Sigmoid colon (tissue), 6 donors: ENCODE measurements at regions not wholly inside any gene's neighbourhood (a gene's known extent, or its start where the extent isn't known, plus 50 kb on each side); places are given as distances from the start of the nearest gene placed in this dataset.

Experiments used
- DNase-seq: peaks from one replicate; pipeline ENCODE4 v3.0.0-alpha.2; 2019
- H3K27ac ChIP-seq, 4 donors: fragments of 200-600 bp; sonication (generic); one replicate each; pipeline ENCODE4 v1.5.1; 2016 to 2019; ENCODE audit warnings: mild to moderate bottlenecking in 1 of 4
- H3K27me3 ChIP-seq, 3 donors: fragments of 200-600 bp; sonication (generic); one replicate each; pipeline ENCODE4 v1.5.1; 2019; ENCODE audit warnings: mild to moderate bottlenecking in 1 of 3
- H3K36me3 ChIP-seq, 4 donors: fragments of 200-600 bp; sonication (generic); one replicate each; pipeline ENCODE4 v1.5.1; 2016 to 2019
- H3K4me1 ChIP-seq, 4 donors: fragments of 200-600 bp; sonication (generic); one replicate each; pipeline ENCODE4 v1.5.1; 2017 to 2019
- H3K4me3 ChIP-seq, 4 donors: fragments of 200-600 bp; sonication (generic); one replicate each; pipeline ENCODE4 v1.5.1; 2017 to 2019; ENCODE audit warnings: mild to moderate bottlenecking in 2 of 4, moderate library complexity in 1 of 4
- H3K9me3 ChIP-seq, 4 donors: fragments of 200-600 bp in 3 of 4; sonication (generic) in 3 of 4; one replicate each; pipeline versions ENCODE4 v1.5.1 to v1.6.1; 2013 to 2019
- EP300 ChIP-seq, 4 donors: sonication (generic); formaldehyde crosslinking; IDR thresholded peaks; one replicate each; pipeline ENCODE4 v1.6.1; 2017; ENCODE audit warnings: antibody characterized with exemption in 4 of 4
- POLR2A ChIP-seq, 2 donors: fragments of 450-650 bp; IDR thresholded peaks; one replicate each; pipeline ENCODE4 v1.6.1; 2016; ENCODE audit warnings: antibody characterized with exemption in 2 of 2, mild to moderate bottlenecking in 2 of 2, moderate library complexity in 2 of 2
- POLR2AphosphoS5 ChIP-seq, 4 donors: sonication (generic); formaldehyde crosslinking; IDR thresholded peaks; one replicate each; pipeline ENCODE4 v1.6.1; 2017; ENCODE audit warnings: antibody characterized with exemption in 4 of 4
- WGBS, 2 donors: extraction: QIAGEN DNeasy Blood & Tissue Kit; methylation state at CpG; one replicate each; pipeline ENCODE4 v1.1.7; 2013; 5-methylcytosine and 5-hydroxymethylcytosine counted together
- intact Hi-C: fragments of 100-400 bp; cut with DNase I; formaldehyde crosslinking; loops from one replicate; pipeline ENCODE4 v1.15.1; 2023
- TF ChIP-seq, protein P1 (sequence below), 4 experiments: fragments of 450-650 bp in 3 of 4; fragments of 200-600 bp in 1 of 4; IDR thresholded peaks; one replicate each; pipeline ENCODE4 v1.5.1; 2016 to 2019; ENCODE audit warnings: antibody characterized with exemption in 4 of 4, mild to moderate bottlenecking in 3 of 4, moderate library complexity in 2 of 4
- donor health status: healthy with polysubstance abuse.
- donor health status: healthy.

GRCh38 chr17:77869665-77870132 lies 88.8 kb upstream of the TNRC6C start:
- H3K27me3 ChIP-seq = no peaks in the 10 kb centered on the region
- H3K9me3 ChIP-seq = no peaks in the 10 kb centered on the region
- DNase-seq = no peak
- WGBS, 2 donors = 40 to 43% methylated on average over 10 of the region's 10 CpGs
- H3K36me3 ChIP-seq = no peaks in the 10 kb centered on the region
- H3K4me1 ChIP-seq = no peaks in the 10 kb centered on the region
- TF ChIP-seq POLR2AphosphoS5 (IDR thresholded peaks at IDR 0.05) = no peak
- H3K27ac ChIP-seq = no peak overlapping the region
- intact Hi-C loops = no loop called here
- no peak overlapping the region for H3K4me3 ChIP-seq

GRCh38 chr17:77872199-77872598 lies 86.3 kb upstream of the TNRC6C start:
- Histone ChIP-seq H3K27me3 (no peaks in the 10 kb centered on the region), H3K36me3 (no peaks in the 10 kb centered on the region), H3K27ac (no peak overlapping the region), H3K9me3 (peaks cover 0 to 6% (median 2%) of the 10 kb centered on the region in 4 donors), H3K4me3 (no peak overlapping the region), H3K4me1 (no peaks in the 10 kb centered on the region)
- TF ChIP-seq POLR2A (IDR thresholded peaks at IDR 0.05) (no peak), POLR2AphosphoS5 (IDR thresholded peaks at IDR 0.05) (no peak), EP300 (IDR thresholded peaks at IDR 0.05) (no peak)
- TF ChIP-seq, protein P1, sequence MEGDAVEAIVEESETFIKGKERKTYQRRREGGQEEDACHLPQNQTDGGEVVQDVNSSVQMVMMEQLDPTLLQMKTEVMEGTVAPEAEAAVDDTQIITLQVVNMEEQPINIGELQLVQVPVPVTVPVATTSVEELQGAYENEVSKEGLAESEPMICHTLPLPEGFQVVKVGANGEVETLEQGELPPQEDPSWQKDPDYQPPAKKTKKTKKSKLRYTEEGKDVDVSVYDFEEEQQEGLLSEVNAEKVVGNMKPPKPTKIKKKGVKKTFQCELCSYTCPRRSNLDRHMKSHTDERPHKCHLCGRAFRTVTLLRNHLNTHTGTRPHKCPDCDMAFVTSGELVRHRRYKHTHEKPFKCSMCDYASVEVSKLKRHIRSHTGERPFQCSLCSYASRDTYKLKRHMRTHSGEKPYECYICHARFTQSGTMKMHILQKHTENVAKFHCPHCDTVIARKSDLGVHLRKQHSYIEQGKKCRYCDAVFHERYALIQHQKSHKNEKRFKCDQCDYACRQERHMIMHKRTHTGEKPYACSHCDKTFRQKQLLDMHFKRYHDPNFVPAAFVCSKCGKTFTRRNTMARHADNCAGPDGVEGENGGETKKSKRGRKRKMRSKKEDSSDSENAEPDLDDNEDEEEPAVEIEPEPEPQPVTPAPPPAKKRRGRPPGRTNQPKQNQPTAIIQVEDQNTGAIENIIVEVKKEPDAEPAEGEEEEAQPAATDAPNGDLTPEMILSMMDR (IDR thresholded peaks at IDR 0.05) = no peak
- no peak for DNase-seq
- WGBS, 2 donors = 68 to 74% methylated on average over 11 of the region's 11 CpGs
- intact Hi-C loops = no loop called here

- H3K4me3 ChIP-seq = no peak overlapping the region
- no peak for DNase-seq
- WGBS, 2 donors = 82 to 88% methylated on average over 28 of the region's 28 CpGs
- peaks cover 0 to 6% (median 2%) of the 10 kb centered on the region in 4 donors for H3K9me3 ChIP-seq
- H3K36me3 ChIP-seq = no peaks in the 10 kb centered on the region
- TF ChIP-seq EP300 (IDR thresholded peaks at IDR 0.05) (no peak), POLR2A (IDR thresholded peaks at IDR 0.05) (no peak), POLR2AphosphoS5 (IDR thresholded peaks at IDR 0.05) (no peak)
- TF ChIP-seq, protein P1 (IDR thresholded peaks at IDR 0.05) = no peak
- H3K27me3 ChIP-seq = no peaks in the 10 kb centered on the region
- no peak overlapping the region for H3K27ac ChIP-seq
- intact Hi-C loops = no loop called here
- no peaks in the 10 kb centered on the region for H3K4me1 ChIP-seq
These were observed 85.6 kb upstream of the TNRC6C start for GRCh38 chr17:77872714-77873499.

- DNase-seq = no peak
- Histone ChIP-seq H3K36me3 (no peaks in the 10 kb centered on the region), H3K27ac (no peak overlapping the region), H3K4me1 (no peaks in the 10 kb centered on the region), H3K9me3 (peaks cover 0 to 6% (median 2%) of the 10 kb centered on the region in 4 donors), H3K27me3 (no peaks in the 10 kb centered on the region), H3K4me3 (no peak overlapping the region)
- WGBS, 2 donors = 61 to 75% methylated on average over 14 of the region's 14 CpGs
- intact Hi-C loops = no loop called here
- TF ChIP-seq POLR2AphosphoS5 (IDR thresholded peaks at IDR 0.05) (no peak), POLR2A (IDR thresholded peaks at IDR 0.05) (no peak), EP300 (IDR thresholded peaks at IDR 0.05) (no peak)
- TF ChIP-seq, protein P1 (IDR thresholded peaks at IDR 0.05) = no peak
These were observed 84.8 kb upstream of the TNRC6C start for GRCh38 chr17:77873500-77874302.
